Hematopoietic multipotent progenitor cell treated with erythropoietin and hydrocortisone succinate and interleukin-3 and kit ligand, for 4 days (in vitro differentiated cells): ENCODE measurements at regions not wholly inside any gene's neighbourhood (a gene's known extent, or its start where the extent isn't known, plus 50 kb on each side); places are given as distances from the start of the nearest gene placed in this dataset.

Experiments
- DNase-seq: peaks from one replicate; pipeline ENCODE4 v3.0.0-alpha.2; 2015

GRCh38 chr1:9419369-9420041, 119.8 kb upstream of the SLC25A33 start:
- DNase-seq: peak; percentile 27

- DNase-seq: peak; percentile 41
These were observed 118.3 kb upstream of the SLC25A33 start for GRCh38 chr1:9420835-9421532.

GRCh38 chr1:9421533-9421873, 117.8 kb upstream of the SLC25A33 start:
- DNase-seq: no peak

- DNase-seq: no peak
These were observed 116.9 kb upstream of the SLC25A33 start for GRCh38 chr1:9422321-9422720.

GRCh38 chr1:9422911-9423505, 116.3 kb upstream of the SLC25A33 start:
- no peak for DNase-seq

GRCh38 chr1:9424261-9424660, 115.0 kb upstream of the SLC25A33 start:
- DNase-seq: no peak

- peak; percentile 48 for DNase-seq
These were observed 113.4 kb upstream of the SLC25A33 start for GRCh38 chr1:9425859-9426258.

- DNase-seq: peak; percentile 93
These were observed 113.0 kb upstream of the SLC25A33 start for GRCh38 chr1:9426291-9426711.

- no peak for DNase-seq
These were observed 111.9 kb upstream of the SLC25A33 start for GRCh38 chr1:9427388-9427787.

GRCh38 chr1:9428601-9429341, 110.5 kb upstream of the SLC25A33 start:
- peak; percentile 99 for DNase-seq

GRCh38 chr1:9429342-9429711, 109.9 kb upstream of the SLC25A33 start:
- no peak for DNase-seq

GRCh38 chr1:9434247-9435152, 104.8 kb upstream of the SLC25A33 start:
- DNase-seq: no peak

GRCh38 chr1:9435153-9435636, 104.1 kb upstream of the SLC25A33 start:
- DNase-seq: no peak

- DNase-seq: no peak
These were observed 103.2 kb upstream of the SLC25A33 start for GRCh38 chr1:9435854-9436640.

- no peak for DNase-seq
These were observed 101.3 kb upstream of the SLC25A33 start for GRCh38 chr1:9437961-9438430.

GRCh38 chr1:9438431-9439073, 100.7 kb upstream of the SLC25A33 start:
- peak; percentile 24 for DNase-seq

GRCh38 chr1:9439074-9439761, 100.0 kb upstream of the SLC25A33 start:
- DNase-seq: peak; percentile 19

- DNase-seq: no peak
These were observed 99.0 kb upstream of the SLC25A33 start for GRCh38 chr1:9440261-9440660.

- no peak for DNase-seq
These were observed 98.5 kb upstream of the SLC25A33 start for GRCh38 chr1:9440763-9441194.
